ENCODE measurements at regions not wholly inside any gene's neighbourhood (a gene's known extent, or its start where the extent isn't known, plus 50 kb on each side); places are given as distances from the start of the nearest gene placed in this dataset.

DNA sequence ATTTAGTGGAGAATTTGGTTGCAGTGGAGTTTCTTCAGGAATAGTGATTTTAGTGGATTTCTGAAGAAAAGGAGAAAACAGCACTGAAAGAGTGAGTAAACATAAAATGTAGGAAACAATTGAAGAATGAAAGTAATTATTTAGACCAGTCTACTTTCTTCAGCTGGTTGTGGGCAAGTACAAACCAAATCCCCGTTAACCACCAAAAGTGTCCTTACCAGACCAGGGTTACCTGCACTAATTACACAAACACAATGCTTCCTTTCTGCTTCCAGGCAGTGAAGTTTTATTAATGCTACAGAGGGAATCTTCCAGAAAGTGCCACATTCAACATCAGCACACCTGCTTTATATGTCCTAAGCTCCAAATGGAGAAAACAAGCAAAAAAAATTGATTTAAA lies 248.0 kb upstream of the TBC1D5 start:
- Histone ChIP-seq H3K9me3 (ENCODE audit: control insufficient read depth, insufficient read depth, low read length) (no peaks in the 10 kb centered on the region), H3K36me3 (ENCODE audit: insufficient read depth, low read length) (no peaks in the 10 kb centered on the region; the same call in 1 of the 2 replicates), H3K9ac (ENCODE audit: low read depth, low read length) (no peak overlapping the region), H3K4me1 (ENCODE audit: insufficient read depth, low read length) (no peaks in the 10 kb centered on the region)

DNA sequence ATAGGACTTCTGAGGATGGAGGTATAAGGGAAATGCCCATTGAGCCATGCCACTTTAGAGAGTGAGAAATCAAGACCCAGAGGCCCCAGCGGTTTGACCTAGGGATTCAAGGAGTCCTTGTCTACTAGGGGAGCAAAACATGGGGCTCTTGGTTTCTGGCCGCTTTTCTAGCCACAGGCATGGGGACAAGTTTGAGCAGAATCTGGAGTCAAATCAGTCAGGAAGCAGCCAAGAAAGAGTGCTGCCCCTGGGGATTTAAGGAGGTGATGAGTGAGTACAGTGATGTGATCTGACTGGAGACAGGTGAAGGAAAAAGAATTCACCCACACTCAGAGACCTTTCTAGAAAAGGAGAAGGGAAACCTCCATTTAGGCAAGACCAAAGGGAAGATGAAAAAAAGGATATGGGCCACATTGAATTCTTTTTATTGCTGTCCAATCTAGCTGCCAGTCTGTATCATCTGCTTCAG lies 244.0 kb upstream of the TBC1D5 start:
- Histone ChIP-seq H3K9me3 (ENCODE audit: control insufficient read depth, insufficient read depth, low read length) (no peaks in the 10 kb centered on the region), H3K4me1 (ENCODE audit: insufficient read depth, low read length) (no peaks in the 10 kb centered on the region), H3K9ac (ENCODE audit: low read depth, low read length) (no peak overlapping the region), H3K36me3 (ENCODE audit: insufficient read depth, low read length) (no peaks in the 10 kb centered on the region; the same call in 1 of the 2 replicates)

DNA sequence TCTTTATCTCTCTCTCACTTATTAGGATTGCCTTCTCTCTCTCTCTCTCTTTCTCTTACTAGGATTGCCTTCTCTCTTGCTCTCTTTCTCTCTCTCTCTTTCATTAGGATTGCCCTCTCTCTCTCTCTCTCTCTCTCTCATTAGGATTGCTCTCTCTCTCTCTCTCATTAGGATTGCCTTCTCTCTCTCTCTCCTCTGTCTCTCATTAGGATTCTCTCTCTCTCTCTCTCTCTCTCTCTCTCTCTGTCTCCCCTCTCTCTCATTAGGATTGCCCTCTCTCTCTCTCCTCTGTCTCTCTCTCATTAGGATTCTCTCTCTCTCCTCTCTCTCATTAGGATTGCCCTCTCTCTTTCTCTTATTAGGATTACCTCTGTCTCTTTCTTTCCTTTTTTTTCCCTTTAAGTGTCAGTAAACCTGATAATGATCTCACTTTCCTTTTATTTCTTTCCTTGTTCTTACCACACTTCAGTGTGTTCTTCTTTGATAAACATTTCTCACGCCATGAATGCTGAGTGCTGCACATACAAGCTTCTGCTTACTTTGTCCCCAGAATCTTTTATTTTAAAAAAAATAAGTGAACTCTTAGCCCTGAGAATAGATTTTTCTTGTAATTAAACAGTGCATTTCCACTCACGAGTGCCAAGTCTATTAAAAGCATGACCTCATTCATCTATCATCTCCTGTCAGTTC lies 243.4 kb upstream of the TBC1D5 start:
- Histone ChIP-seq H3K9ac (ENCODE audit: low read depth, low read length) (no peak overlapping the region), H3K36me3 (ENCODE audit: insufficient read depth, low read length) (no peaks in the 10 kb centered on the region; the same call in 1 of the 2 replicates), H3K9me3 (ENCODE audit: control insufficient read depth, insufficient read depth, low read length) (no peaks in the 10 kb centered on the region), H3K4me1 (ENCODE audit: insufficient read depth, low read length) (no peaks in the 10 kb centered on the region)

DNA sequence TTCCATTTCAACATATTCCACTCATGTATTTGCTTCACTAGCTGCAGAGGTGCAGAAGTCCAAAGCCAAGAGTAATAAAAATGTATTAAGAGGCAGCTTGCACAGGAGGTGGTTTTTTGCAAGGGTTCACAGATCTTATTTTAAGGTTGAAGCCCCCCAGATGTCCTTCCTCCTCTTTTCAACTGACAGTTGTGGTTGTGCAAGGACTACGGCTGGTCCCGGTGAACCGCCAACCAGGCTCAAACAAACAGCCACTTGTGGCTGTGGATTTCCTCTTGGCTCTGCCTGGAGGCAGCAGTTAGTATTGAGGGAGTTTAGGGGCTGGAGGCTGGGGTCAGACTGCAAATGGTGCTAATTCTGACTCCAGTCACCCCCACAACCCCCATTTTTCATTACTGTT lies 240.7 kb upstream of the TBC1D5 start:
- Histone ChIP-seq H3K4me1 (ENCODE audit: insufficient read depth, low read length) (no peaks in the 10 kb centered on the region), H3K36me3 (ENCODE audit: insufficient read depth, low read length) (no peaks in the 10 kb centered on the region; the same call in 1 of the 2 replicates), H3K9me3 (ENCODE audit: control insufficient read depth, insufficient read depth, low read length) (no peaks in the 10 kb centered on the region), H3K9ac (ENCODE audit: low read depth, low read length) (no peak overlapping the region)

DNA sequence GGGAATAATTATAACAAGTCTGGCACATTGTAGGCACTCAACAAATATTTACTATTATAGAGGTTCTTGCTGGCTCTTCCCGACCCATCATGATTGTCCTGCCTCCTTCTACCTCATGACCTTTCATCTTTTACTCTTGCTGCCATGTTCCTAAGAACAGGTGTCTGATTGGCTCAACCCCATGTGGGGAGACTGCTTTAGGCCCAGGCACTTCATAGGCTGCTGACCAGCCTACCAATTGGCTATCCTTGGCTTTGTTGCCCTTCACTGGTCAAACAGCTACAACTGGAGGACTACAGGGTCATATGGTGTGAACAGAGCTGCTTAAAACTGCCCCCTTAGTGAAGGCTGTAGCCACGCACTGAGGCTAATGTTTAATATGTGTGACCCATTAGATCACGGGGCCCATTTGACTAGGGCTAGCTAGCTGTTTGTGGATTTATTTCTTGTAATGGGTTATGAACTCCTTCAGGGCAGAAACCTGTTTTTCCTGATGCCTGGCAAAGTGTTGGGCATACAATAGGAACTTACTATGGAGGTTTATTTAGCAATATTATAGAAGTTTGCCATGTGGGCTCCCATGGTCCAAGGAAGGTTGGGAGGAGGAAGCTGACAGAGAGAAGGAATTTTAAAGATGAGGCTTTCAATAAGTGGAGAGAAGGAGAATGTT lies 239.9 kb upstream of the TBC1D5 start:
- no peaks in the 10 kb centered on the region for H3K9me3 ChIP-seq (ENCODE audit: control insufficient read depth, insufficient read depth, low read length)
- no peaks in the 10 kb centered on the region for H3K4me1 ChIP-seq (ENCODE audit: insufficient read depth, low read length)
- H3K9ac ChIP-seq (ENCODE audit: low read depth, low read length) = no peak overlapping the region
- H3K36me3 ChIP-seq (ENCODE audit: insufficient read depth, low read length) = no peaks in the 10 kb centered on the region; the same call in 1 of the 2 replicates

DNA sequence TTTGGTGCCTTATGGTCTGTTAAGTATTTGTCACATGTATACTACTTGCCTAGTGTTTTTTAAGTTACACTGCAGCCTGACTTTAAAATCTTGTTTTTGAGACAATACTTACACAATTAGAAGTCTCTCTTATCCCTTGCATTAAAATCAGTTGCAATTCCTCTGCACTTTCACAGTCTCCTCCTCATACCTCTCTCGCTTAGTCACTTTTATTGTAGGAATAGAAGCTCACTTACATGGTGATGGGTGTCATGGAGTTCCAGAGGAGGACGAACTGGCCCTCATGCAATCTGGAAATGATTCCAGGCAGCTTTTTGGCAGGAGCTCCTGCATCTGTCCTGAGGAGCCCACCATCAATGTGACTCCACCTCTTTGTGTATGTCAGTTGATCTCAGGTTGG lies 238.4 kb upstream of the TBC1D5 start:
- Histone ChIP-seq H3K9ac (ENCODE audit: low read depth, low read length) (no peak overlapping the region), H3K9me3 (ENCODE audit: control insufficient read depth, insufficient read depth, low read length) (no peaks in the 10 kb centered on the region), H3K4me1 (ENCODE audit: insufficient read depth, low read length) (no peaks in the 10 kb centered on the region), H3K36me3 (ENCODE audit: insufficient read depth, low read length) (no peaks in the 10 kb centered on the region)

DNA sequence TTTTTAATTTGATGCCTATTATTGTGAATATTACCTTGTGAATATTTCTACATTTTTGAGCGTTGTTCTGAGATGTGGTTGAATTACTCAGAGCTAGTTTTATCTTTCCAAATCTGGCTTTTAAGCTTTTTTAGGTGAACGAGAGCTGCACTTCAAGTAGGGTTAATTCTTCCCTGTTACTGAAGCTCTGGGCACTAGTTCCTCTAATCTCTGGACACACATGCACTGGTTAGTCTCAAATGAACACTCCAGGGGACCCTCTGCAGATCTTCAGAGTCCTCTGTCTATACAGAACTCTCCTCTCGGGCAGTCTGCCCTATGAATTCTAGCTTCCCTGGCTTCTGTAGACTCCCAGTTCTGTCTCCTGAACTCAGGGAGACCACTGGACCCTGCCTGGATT lies 237.5 kb upstream of the TBC1D5 start:
- Histone ChIP-seq H3K9ac (ENCODE audit: low read depth, low read length) (no peak overlapping the region), H3K4me1 (ENCODE audit: insufficient read depth, low read length) (no peaks in the 10 kb centered on the region), H3K36me3 (ENCODE audit: insufficient read depth, low read length) (no peaks in the 10 kb centered on the region), H3K9me3 (ENCODE audit: control insufficient read depth, insufficient read depth, low read length) (no peaks in the 10 kb centered on the region)

DNA sequence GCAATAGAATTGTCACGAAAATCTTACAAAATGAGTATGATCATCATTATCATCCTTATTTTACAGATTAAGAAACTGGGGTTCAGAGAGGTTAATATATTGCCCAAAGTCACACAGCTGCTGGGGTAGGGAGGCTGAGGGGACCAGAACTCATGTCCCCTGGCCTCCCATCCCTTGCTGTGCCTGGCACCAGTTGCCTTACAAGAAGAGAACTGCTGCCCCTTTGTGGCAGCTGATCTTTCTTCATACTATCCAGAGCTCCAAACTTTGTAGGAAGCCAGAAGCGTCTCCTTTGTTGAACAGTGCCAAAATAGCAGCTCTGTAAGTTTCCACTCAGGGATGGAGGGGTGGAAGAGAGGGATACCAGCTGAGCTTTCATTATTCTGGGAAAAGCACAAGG lies 236.8 kb upstream of the TBC1D5 start:
- H3K9me3 ChIP-seq (ENCODE audit: control insufficient read depth, insufficient read depth, low read length) = no peaks in the 10 kb centered on the region
- H3K4me1 ChIP-seq (ENCODE audit: insufficient read depth, low read length) = no peaks in the 10 kb centered on the region
- no peak overlapping the region for H3K9ac ChIP-seq (ENCODE audit: low read depth, low read length)

DNA sequence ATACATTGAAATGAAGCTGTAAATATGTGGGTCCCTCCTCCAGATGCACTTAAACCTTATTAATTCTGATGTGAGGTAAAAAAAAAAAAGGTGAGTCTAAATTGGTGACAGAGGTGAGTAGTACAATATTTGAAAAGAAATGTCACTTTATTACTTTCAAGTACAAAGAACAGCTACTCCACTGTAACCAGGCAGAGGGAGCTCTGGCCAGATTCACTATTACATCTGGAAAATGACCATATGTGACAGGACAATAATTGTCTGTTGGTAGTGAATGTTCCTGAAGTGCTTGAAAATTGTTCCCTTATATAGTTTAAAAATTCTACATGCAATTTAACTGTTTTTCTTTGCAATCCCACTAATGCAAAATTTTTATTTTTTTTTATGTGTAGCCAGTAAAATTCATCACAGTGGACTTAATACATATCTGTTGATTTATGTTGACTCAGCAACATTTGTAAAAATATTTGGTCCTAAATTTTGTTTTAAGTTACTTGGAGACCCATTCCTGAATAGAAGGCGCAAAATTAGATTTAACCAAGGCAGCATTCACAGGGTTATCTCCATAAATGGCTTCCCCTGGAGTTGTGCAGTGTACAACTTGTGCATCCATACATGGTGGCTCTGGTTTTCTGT lies 231.9 kb upstream of the TBC1D5 start:
- Histone ChIP-seq H3K36me3 (ENCODE audit: insufficient read depth, low read length) (no peaks in the 10 kb centered on the region), H3K9me3 (ENCODE audit: control insufficient read depth, insufficient read depth, low read length) (no peaks in the 10 kb centered on the region), H3K4me1 (ENCODE audit: insufficient read depth, low read length) (peaks cover 14% of the 10 kb centered on the region), H3K9ac (ENCODE audit: low read depth, low read length) (no peak overlapping the region)

More for the DNA sequence above, 236.8 kb upstream of the TBC1D5 start:
- no peaks in the 10 kb centered on the region for H3K36me3 ChIP-seq (ENCODE audit: insufficient read depth, low read length)

DNA sequence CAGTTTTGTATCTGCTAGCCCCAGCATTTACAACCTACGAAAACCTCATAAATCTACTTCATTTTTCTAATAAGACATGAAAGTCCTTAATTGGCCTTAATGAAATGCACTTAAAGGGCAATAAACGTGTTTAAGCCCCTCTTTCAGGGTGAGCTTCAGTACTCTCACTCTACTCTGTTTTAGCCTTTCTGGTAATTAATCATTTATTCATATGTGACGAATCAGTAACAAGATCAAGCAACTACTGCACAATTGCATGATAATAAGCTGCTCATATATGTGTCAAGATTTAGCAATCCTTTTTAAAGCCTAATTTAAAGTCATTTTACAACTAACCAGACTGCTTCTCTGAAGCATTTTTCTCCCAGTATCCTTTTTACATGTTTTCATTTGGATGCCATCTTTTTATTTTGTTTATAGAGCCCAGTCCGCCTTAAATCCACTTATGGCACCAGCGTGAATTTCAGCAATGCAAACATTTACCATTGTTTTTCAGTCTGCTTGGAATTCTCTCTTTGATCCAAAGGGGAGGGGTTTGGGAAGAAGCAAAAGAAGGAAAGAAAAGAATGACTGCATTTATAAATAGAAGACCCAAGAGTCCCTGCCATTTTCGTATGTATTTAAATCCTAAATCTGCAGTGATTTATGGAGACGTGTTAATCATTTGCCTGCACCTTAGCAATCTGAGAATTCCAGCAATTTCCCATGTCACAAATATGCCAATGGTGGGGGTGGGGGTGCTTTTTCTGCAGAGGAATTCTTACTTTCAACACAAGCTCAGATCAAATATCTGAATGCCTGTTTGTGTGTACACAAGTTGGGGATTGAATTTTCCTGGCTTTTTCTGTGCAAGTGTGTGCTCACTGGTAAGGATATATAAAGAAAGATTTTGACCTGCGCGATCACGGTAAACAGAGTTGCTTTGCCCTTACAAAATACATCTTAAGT lies 230.8 kb upstream of the TBC1D5 start:
- no peaks in the 10 kb centered on the region for H3K9me3 ChIP-seq (ENCODE audit: control insufficient read depth, insufficient read depth, low read length)
- peaks cover 14% of the 10 kb centered on the region for H3K4me1 ChIP-seq (ENCODE audit: insufficient read depth, low read length)
- H3K9ac ChIP-seq (ENCODE audit: low read depth, low read length) = no peak overlapping the region
- H3K36me3 ChIP-seq (ENCODE audit: insufficient read depth, low read length) = no peaks in the 10 kb centered on the region

DNA sequence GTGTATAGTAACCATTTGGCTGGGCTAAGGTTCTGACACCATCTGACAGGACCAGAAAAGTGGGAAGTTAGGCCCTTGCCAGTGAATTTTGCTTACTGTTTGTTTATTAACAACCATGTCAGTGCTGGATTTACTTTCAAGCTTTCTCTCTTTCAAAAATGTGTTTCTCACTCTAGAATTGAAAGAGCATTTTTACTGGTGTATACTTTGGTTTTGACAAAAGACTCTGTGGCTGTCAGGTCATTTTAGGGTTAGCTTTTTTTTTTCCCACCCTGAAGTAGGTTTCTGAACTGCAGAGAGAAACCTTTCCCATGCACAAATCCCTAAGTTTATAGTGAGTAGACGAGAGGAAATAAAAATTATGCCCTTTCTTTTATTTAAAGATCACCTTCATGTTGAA lies 230.0 kb upstream of the TBC1D5 start:
- H3K4me1 ChIP-seq (ENCODE audit: insufficient read depth, low read length) = peaks cover 14% of the 10 kb centered on the region
- no peak overlapping the region for H3K9ac ChIP-seq (ENCODE audit: low read depth, low read length)
- no peaks in the 10 kb centered on the region for H3K9me3 ChIP-seq (ENCODE audit: control insufficient read depth, insufficient read depth, low read length)
- no peaks in the 10 kb centered on the region for H3K36me3 ChIP-seq (ENCODE audit: insufficient read depth, low read length)

DNA sequence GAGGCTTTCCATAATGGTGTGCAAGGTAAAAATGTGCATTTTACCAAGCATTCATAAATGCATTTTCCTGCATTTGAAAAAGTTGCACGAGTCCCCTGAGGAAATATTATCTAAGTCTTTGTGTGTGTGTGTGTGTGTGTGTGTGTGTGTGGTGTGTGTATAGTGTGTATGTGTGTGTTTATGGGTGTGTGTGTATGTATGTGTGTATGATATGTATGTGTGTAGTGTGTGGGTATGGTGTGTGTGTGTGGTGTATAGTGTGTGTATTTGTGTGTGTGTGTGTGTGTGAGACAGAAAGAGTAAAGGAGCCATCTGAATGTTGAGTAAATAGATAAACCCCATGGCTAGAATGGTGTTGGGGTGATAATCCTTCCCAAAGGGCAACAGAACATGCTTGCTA lies 229.6 kb upstream of the TBC1D5 start:
- Histone ChIP-seq H3K36me3 (ENCODE audit: insufficient read depth, low read length) (no peaks in the 10 kb centered on the region), H3K9me3 (ENCODE audit: control insufficient read depth, insufficient read depth, low read length) (no peaks in the 10 kb centered on the region), H3K9ac (ENCODE audit: low read depth, low read length) (no peak overlapping the region), H3K4me1 (ENCODE audit: insufficient read depth, low read length) (peaks cover 14% of the 10 kb centered on the region)

DNA sequence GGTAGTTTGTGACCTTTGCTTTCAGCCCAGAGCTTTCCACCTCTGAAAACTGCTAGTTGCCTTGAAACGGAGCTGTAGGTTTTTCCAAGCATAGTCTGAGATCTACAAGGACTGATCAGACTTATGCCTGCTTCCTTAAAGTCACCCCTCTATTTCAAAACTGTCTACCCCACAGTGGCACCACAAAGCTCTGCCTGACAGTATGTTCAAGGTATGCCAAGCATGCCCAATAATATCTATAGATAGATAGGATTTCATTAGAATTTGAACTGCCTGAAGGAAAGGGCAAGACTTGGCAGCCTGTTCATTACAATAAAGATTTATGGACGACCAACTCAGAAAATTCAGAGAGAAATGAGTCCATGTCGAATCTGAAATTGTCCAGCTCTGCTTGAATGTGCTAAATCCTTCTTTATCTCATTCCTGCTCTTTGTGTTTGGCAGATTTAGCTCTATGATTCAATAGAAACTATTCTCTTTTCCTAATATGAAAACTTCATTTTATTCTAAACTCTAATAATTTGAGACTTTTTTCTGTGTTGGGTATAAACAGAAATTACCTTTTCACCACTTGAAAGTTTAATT lies 227.6 kb upstream of the TBC1D5 start:
- Histone ChIP-seq H3K36me3 (ENCODE audit: insufficient read depth, low read length) (no peaks in the 10 kb centered on the region), H3K9me3 (ENCODE audit: control insufficient read depth, insufficient read depth, low read length) (no peaks in the 10 kb centered on the region), H3K9ac (ENCODE audit: low read depth, low read length) (no peak overlapping the region), H3K4me1 (ENCODE audit: insufficient read depth, low read length) (peaks cover 14% of the 10 kb centered on the region)

DNA sequence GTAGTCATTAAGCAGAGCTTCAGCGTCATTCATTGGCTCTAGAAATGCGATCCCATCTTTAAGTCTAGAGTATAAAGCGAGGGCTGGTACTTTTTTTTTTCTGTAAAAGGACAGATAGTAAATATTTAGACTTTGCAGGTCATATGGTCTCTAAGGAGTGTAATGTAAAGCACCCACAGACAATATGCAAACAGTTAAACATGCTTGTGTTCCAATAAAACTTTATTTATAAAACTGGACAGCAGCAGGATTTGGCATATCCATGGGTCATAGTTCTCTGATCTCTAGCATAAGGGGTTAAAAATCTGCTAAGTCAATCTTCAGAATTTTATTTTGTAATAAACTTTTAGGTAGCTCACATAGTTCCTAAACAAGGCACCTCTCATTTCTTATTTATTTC lies 226.8 kb upstream of the TBC1D5 start:
- Histone ChIP-seq H3K9ac (ENCODE audit: low read depth, low read length) (no peak overlapping the region), H3K9me3 (ENCODE audit: control insufficient read depth, insufficient read depth, low read length) (no peaks in the 10 kb centered on the region), H3K36me3 (ENCODE audit: insufficient read depth, low read length) (no peaks in the 10 kb centered on the region), H3K4me1 (ENCODE audit: insufficient read depth, low read length) (peaks cover 14% of the 10 kb centered on the region)
